ENCODE measurements at regions not wholly inside any gene's neighbourhood (a gene's known extent, or its start where the extent isn't known, plus 50 kb on each side); places are given as distances from the start of the nearest gene placed in this dataset.
A peak's percentile ranks its signal among the peaks of the same experiment; 100 is the strongest.
"Not testable (repeated sequence)": the region's sequence is repeated elsewhere in the genome, so short reads cannot be mapped to it uniquely, and the experiment has no call there.

DNA sequence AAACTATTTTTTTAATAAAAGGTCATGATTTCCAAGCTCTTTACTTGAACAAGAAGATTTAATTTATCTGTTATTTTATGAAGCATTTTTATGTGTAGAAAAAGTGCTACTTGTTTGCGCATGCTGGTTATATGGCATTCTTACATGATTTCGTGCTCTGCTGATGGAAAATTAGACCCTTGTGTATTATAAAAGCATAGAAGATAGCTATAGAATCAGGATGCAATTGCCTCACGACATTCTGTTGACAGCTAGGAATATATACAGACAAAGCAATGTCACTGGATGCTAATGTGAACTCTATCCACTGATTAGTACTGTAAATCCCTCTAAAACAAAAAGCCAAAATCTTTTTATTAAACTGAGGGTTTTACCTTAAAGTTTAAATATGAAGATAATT is 255.9 kb downstream of the MDFIC start:
- no peak for DNase-seq

DNA sequence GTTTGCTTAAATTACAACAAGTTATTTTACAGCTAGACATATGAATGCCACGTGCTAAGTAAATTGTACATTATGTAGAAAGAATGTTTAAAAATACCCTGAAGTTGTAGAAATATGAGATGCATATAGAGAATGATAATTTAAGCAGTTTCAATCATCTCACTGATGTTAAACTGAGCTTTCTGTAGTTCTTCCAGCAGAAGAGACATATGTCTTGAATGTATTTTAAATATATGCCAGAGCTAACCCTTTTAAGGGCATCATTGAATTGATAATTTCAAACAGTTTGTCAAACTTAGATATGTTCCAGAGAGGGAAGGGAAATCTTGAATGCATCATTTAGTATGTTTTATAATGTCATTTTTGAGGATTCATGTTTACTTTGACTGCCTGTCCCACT is 255.2 kb downstream of the MDFIC start:
- DNase-seq: no peak

DNA sequence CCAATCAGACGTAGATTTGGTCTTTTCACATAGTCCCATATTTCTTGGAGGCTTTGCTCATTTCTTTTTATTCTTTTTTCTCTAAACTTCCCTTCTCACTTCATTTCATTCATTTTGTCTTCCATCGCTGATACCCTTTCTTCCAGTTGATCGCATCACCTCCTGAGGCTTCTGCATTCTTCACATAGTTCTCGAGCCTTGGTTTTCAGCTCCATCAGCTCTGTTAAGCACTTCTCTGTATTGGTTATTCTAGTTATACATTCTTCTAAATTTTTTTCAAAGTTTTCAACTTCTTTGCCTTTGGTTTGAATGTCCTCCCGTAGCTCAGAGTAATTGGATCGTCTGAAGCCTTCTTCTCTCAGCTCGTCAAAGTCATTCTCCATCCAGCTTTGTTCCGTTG is 250.5 kb downstream of the MDFIC start:
- not testable (repeated sequence) for DNase-seq

DNA sequence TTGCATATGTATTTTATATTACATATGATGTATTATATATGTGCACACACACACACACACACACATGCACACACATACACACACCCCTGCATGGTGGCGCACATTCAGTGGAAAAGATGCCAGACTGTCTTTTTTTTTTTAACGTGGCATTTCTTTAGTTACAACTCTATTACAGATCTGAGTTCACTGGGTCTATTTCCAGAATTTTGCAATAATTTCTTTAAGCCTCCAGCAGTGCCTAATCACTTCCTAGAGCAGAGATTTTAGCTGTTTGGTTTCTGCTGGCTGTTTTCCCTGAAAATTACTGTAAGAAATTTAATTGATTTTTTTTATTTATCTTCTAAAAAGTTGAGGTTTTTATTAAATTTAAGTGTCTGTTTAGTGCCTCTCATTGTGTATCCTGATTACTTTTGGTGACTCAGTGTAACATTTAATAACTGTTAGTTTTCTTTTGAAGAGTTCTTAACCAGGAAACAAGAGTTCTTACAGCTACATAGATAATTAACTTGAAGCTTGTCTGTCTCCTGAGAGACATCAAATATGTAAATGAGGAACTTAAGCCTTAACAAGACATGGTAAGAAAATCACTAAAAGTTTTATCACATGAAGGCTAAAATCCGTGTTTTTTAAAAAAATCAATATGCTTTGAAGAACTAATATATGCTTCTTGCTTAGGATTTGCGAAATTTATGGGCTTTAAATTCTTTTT is 232.0 kb downstream of the MDFIC start:
- DNase-seq: no peak

- DNase-seq: no peak
Measured at GRCh38 chr7:115153176-115153575, 231.3 kb downstream of the MDFIC start.

- DNase-seq: no peak
Measured at GRCh38 chr7:115146148-115146547, 224.3 kb downstream of the MDFIC start.

DNA sequence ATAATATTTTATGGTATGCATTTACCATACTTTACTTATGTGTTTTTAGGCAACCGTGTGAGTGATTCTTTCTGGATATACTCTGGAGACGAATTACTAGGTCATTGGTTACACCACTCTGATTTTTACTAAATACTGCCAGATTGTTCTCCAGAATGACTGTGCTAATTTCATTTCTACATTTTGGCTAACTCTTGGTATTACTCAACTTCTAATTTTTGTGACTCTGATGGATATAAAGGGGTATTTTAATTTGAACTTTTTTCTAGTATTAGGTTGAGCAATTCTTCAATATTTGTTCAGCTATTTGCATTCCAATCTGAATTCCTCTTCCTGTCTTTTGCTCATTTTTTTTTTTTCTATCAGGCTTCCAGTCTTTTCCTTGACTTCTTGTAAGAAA is 223.6 kb downstream of the MDFIC start:
- DNase-seq: no peak

DNA sequence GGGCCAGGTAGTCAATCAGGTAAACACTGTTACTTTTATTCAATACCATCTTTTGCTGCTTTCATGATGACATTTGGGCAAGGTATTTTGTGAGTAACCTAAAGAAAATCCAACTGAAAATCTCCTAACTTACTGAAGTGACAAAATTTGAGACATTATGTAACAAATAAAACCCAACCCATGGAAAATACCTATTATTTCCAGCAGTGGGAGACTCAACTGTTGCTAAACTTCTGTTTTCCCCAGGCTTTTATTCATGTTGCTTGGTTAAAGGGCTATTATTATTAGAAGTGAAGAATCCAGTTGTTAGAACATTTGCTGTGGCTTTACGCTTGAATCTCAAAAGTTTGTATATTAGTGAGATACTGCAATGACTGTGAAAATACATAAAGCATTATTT is 215.9 kb downstream of the MDFIC start:
- no peak for DNase-seq

GRCh38 chr7:115136796-115137443 is 215.0 kb downstream of the MDFIC start:
- no peak for DNase-seq

DNA sequence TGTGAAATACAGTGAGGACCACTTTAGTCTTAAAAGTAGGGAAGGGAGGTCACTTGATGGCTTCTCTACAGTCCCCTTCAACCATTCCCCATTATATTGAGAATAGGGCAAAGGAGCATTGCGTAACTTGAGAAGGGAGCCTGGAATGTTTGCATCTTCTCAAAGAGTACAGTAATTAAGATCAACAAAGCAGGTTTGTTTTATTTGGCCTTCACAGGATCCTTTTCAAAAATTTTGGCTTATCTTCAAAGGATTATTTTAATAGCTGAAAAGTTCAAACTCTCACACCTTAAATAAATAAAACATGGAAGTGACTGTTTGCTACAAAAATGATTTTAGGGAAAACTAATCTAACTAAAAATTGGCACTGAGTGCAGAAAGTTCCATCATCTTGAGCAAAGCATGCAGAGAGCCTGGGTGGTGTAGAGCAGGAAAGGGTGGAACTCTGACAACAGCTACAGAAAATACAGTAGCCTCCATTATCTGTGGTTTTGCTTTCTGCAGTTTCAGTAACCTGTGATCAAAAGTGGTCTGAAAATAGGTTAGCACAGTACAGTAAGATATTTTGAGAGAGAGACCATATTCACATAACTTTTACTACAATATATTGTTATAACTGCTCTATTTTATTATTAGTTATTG is 214.0 kb downstream of the MDFIC start:
- no peak for DNase-seq

- no peak for DNase-seq
Measured at GRCh38 chr7:115135146-115135545, 213.3 kb downstream of the MDFIC start.

- peak; percentile 97 for DNase-seq
Measured at GRCh38 chr7:115133248-115133647, 211.4 kb downstream of the MDFIC start.

- no peak for DNase-seq
Measured at GRCh38 chr7:115132096-115132495, 210.2 kb downstream of the MDFIC start.

DNA sequence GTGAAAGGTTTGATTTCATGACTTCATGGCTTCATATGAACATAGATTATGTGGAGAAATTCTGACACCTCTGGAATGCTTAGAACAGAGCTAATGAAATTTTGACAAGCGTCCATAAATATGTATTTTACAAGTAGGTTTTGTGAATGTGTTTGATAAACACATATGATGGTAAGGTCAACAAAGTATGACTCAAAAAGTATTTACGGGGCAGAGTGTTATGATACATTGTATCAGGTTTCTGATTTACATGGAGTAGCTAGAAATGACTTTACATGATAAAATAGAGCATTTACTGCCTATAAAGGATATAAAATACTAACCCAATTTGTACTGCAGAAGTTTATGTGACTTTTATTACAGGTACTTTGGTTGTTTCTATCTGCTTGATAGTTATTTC is 206.3 kb downstream of the MDFIC start:
- no peak for DNase-seq

- DNase-seq: no peak
Measured at GRCh38 chr7:115127399-115128021, 205.6 kb downstream of the MDFIC start.

- DNase-seq: no peak
Measured at GRCh38 chr7:115125750-115126149, 203.9 kb downstream of the MDFIC start.

DNA sequence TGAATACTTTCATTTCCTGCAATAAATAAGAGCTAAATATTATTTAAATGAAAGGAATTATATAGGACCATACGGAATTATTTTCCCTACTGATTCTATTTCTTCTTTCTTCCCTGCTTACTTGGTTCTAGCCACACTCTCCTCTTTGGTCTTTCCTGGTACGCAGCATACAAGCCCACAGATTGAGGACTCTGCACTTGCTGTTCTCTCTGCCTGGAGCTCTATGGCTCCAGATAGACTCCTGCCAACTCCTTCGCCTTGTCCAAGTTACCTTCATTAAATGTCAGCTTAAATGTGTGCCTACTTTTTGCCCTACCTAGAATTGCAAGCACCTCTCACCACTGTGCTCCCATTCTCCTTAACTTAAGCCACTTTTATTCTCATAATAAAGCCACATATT is 203.4 kb downstream of the MDFIC start:
- DNase-seq: no peak

GRCh38 chr7:115124409-115124939 is 202.6 kb downstream of the MDFIC start:
- no peak for DNase-seq

DNA sequence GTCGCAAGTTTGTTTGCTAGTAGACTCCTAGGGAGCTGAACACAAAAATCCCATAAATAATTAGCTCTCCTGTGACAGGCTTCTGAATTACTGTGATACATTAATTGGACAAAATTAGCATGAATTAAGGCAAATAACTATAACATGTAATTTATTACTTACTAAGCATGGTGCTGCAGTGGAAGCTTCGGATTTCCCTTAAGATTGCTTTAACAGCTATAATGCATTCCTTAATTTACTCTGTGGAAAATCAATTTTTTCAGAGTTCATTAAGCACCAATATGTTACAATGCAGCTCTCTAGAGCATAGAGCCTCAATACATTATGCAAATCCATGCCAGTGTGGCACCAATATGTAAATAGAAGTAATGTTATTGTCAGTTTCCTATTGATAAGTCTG is 201.5 kb downstream of the MDFIC start:
- no peak for DNase-seq

DNA sequence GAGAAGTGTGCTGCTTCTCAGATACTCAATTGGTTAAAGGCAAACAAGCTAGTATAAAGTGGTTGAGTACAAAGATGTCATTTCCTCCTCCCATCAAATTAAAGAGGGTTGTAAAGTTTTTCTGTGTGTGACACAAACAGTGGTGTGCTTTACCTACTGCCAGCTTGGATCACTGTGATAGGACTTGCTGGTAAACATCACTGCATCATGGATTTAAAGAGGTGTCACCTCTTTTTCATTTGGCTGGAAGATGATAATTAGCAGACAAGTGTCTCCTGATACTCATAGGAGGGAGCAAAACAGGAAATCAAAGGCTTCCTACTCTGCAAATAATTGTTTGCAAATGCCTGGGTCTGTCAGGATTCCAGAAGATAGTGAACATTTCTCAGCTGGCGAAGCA is 200.5 kb downstream of the MDFIC start:
- DNase-seq: peak; percentile 78

DNA sequence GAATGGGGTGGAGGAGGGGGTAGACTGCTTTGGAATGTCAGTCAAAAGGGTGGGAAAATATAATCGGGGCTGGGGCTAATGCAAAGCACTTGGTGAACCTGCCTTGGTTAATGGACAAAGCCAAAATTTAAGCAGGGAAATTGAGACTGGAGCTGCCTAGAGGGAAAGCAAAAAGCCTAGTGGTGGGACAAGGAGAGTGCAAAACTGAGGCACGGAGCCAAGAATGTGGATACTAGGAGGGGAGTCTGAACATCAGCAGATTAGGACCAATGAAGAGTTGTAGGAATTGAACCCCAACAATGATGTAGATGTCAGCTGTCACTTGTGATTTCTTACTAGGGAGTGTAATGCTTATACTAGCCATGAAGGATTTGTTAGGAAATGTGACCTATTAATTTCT is 195.9 kb downstream of the MDFIC start:
- no peak for DNase-seq

DNA sequence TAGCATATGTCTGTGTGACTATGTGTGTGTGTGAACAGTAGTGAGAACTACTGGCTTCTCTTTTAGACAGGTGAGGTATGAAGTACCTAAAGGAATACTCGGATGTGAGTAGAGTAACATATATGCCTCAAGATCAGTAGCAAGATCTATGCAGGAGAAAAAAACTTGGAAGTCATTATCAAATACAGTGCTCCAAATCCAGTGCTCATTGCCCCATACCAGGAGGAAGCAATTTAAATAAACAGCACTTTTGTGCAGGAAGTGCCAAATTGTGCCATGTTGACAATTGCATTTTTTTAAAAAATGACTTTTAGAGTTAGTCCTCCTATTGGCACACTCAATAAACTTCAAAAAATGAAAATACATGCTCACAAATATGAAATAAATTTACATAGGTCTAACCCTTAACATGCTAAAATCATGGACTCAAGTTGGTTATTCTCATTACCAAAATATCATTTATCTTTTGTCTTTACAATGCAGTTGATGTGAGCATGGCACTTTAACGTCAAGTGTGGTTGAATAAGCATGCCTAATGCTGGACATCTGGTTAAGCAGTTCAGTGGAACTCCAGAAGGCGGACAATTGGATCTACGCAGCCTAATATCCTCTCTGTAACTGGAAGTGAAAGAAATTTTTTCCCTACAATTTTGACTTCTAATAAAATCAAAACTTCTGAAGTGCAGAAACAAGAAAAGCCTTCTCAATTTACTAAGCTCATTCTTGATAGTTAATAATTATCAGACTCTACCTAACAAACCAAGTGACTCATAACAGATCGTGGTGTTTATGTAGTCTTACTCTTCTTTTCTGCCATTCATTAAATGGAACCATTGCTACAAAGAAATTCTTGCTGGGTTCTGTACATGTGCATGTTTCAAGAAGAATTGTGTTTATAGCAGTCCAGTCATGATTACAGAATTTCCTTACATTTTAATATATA is 195.2 kb downstream of the MDFIC start:
- DNase-seq: no peak

DNA sequence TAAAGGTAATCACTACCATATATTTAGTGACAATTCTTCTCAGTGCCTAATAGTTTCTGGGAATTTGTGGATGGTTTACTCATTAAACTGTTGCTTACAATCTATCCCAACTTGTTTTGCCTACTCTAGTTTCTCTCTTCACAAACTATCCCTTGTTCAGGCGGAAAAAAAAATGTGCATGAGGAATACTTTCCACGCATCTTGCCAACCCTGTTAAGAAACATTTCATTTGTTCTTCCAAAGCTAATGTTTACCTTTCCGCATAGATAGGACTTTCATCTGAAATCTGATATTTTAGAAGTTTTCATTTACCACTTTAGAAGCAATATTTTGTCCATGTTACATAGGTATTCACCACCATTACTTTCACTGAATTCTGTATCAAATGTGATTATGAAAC is 191.9 kb downstream of the MDFIC start:
- DNase-seq: no peak

Measured in DMS153 (cell line).